ENCODE measurements at regions not wholly inside any gene's neighbourhood (a gene's known extent, or its start where the extent isn't known, plus 50 kb on each side); places are given as distances from the start of the nearest gene placed in this dataset.

DNA sequence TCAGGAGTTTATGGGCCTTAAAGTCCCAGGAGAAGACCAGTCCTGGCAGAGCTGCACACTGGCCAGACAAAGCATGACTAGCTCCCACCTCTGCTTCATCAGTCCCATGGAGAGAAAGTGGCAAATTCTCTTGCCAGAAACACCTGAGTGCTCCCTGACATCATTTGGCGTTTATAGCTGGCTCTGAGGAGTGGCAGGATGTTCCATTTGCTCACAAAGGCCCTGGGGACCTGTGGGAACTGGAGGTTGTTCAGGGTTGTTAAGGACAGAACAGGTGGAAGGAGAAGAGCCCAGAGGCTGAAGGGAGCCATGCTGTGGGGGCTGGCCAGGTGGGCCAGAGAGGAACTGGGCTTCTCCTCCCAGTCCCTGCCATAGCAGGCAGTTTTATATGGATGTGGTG is 56.1 kb downstream of the RPL37A start (continued):
- TF ChIP-seq, protein P1, sequence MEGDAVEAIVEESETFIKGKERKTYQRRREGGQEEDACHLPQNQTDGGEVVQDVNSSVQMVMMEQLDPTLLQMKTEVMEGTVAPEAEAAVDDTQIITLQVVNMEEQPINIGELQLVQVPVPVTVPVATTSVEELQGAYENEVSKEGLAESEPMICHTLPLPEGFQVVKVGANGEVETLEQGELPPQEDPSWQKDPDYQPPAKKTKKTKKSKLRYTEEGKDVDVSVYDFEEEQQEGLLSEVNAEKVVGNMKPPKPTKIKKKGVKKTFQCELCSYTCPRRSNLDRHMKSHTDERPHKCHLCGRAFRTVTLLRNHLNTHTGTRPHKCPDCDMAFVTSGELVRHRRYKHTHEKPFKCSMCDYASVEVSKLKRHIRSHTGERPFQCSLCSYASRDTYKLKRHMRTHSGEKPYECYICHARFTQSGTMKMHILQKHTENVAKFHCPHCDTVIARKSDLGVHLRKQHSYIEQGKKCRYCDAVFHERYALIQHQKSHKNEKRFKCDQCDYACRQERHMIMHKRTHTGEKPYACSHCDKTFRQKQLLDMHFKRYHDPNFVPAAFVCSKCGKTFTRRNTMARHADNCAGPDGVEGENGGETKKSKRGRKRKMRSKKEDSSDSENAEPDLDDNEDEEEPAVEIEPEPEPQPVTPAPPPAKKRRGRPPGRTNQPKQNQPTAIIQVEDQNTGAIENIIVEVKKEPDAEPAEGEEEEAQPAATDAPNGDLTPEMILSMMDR (IDR thresholded peaks at IDR 0.05; ENCODE audit: control extremely low read depth in 1 of 3, insufficient read depth in 1 of 3, low read depth in 1 of 3, low read length in 3 of 3): no peak
- TF ChIP-seq TAF7 (optimal IDR thresholded peaks at IDR 0.05; ENCODE audit: borderline replicate concordance, low read depth, low read length) (no peak), RAD21 (IDR thresholded peaks at IDR 0.05 in 1 of 2, conservative IDR thresholded peaks at IDR 0.05 in 1 of 2; ENCODE audit: low read depth in 2 of 2, low read length in 2 of 2) (no peak), BACH1 (IDR thresholded peaks at IDR 0.05; ENCODE audit: low read length) (no peak), POLR2A (IDR thresholded peaks at IDR 0.05; ENCODE audit: control extremely low read depth in 1 of 2, low read depth in 2 of 2, low read length in 2 of 2) (no peak), NANOG (IDR thresholded peaks at IDR 0.05; ENCODE audit: insufficient read depth, low read depth, low read length, poor library complexity, severe bottlenecking) (no peak)
- TF ChIP-seq, protein P2, sequence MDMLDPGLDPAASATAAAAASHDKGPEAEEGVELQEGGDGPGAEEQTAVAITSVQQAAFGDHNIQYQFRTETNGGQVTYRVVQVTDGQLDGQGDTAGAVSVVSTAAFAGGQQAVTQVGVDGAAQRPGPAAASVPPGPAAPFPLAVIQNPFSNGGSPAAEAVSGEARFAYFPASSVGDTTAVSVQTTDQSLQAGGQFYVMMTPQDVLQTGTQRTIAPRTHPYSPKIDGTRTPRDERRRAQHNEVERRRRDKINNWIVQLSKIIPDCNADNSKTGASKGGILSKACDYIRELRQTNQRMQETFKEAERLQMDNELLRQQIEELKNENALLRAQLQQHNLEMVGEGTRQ (IDR thresholded peaks at IDR 0.05; ENCODE audit: low read length): no peak
